SH-SY5Y (cell line): ENCODE measurements at regions not wholly inside any gene's neighbourhood (a gene's known extent, or its start where the extent isn't known, plus 50 kb on each side); places are given as distances from the start of the nearest gene placed in this dataset.

ENCODE experiments used
- GATA2 ChIP-seq: IDR thresholded peaks from 2 replicates; pipeline ENCODE4 v1.6.1; 2011; ENCODE audit warnings: mild to moderate bottlenecking, low read depth, low read length
- GATA3 ChIP-seq: IDR thresholded peaks from 2 replicates; pipeline ENCODE4 v1.6.1; 2011; ENCODE audit warnings: low read depth, mild to moderate bottlenecking, low read length, moderate library complexity

DNA sequence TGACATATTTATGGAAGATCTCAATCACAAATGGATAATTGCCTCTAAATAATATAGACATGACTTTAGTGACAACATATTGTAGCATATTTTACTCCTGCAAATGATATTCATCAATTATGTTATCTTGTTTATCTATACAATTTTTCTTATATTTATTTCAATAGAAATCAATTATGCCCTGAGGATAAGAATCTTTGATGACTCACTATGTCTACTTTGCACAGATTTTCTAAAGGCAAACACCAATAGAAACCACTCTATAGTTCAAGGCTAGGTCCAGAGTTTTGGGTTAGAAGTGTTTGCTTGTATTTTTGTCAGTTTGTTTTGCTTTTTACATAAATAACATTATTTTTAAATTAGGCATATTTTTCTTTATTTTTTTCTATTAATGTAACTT is 879.0 kb downstream of the LTN1 start:
- TF ChIP-seq GATA2 (no peak), GATA3 (no peak)
